Brain pericyte (primary cell): ENCODE measurements at regions not wholly inside any gene's neighbourhood (a gene's known extent, or its start where the extent isn't known, plus 50 kb on each side); places are given as distances from the start of the nearest gene placed in this dataset.

Source experiments
- DNase-seq: peaks from one replicate; pipeline ENCODE4 v3.0.0-alpha.2; 2012; ENCODE audit warnings: low read depth, low spot score

GRCh38 chr16:54687043-54687899 lies 243.4 kb upstream of the IRX5 start:
- no peak for DNase-seq

GRCh38 chr16:54685682-54686081 lies 245.0 kb upstream of the IRX5 start:
- DNase-seq = no peak

- DNase-seq = no peak
These were observed 251.1 kb upstream of the IRX5 start for GRCh38 chr16:54679531-54679930.

GRCh38 chr16:54677308-54677950 lies 253.2 kb upstream of the IRX5 start:
- no peak for DNase-seq

GRCh38 chr16:54673313-54673712 lies 257.4 kb upstream of the IRX5 start:
- DNase-seq = no peak

- no peak for DNase-seq
These were observed 258.2 kb upstream of the IRX5 start for GRCh38 chr16:54672500-54672899.

GRCh38 chr16:54657709-54658102 lies 273.0 kb upstream of the IRX5 start:
- DNase-seq = no peak

GRCh38 chr16:54657058-54657708 lies 273.5 kb upstream of the IRX5 start:
- DNase-seq = no peak

- no peak for DNase-seq
These were observed 275.5 kb upstream of the IRX5 start for GRCh38 chr16:54655121-54655590.

- DNase-seq = no peak
These were observed 276.2 kb upstream of the IRX5 start for GRCh38 chr16:54654429-54654828.

GRCh38 chr16:54652201-54652770 lies 278.4 kb upstream of the IRX5 start:
- DNase-seq = no peak

GRCh38 chr16:54651440-54652195 lies 279.0 kb upstream of the IRX5 start:
- no peak for DNase-seq

- DNase-seq = no peak
These were observed 280.8 kb upstream of the IRX5 start for GRCh38 chr16:54649876-54650275.

GRCh38 chr16:54648575-54648974 lies 282.1 kb upstream of the IRX5 start:
- DNase-seq = no peak

- no peak for DNase-seq
These were observed 282.9 kb upstream of the IRX5 start for GRCh38 chr16:54647725-54648221.

GRCh38 chr16:54647216-54647615 lies 283.4 kb upstream of the IRX5 start:
- DNase-seq = no peak

GRCh38 chr16:54645345-54645744 lies 285.3 kb upstream of the IRX5 start:
- no peak for DNase-seq

- no peak for DNase-seq
These were observed 294.4 kb upstream of the IRX5 start for GRCh38 chr16:54636221-54636793.

GRCh38 chr16:54633943-54634362 lies 296.7 kb upstream of the IRX5 start:
- no peak for DNase-seq

- no peak for DNase-seq
These were observed 298.1 kb upstream of the IRX5 start for GRCh38 chr16:54632322-54633220.
